ENCODE measurements at regions not wholly inside any gene's neighbourhood (a gene's known extent, or its start where the extent isn't known, plus 50 kb on each side); places are given as distances from the start of the nearest gene placed in this dataset.
"Not testable (repeated sequence)": the region's sequence is repeated elsewhere in the genome, so short reads cannot be mapped to it uniquely, and the experiment has no call there.

DNA sequence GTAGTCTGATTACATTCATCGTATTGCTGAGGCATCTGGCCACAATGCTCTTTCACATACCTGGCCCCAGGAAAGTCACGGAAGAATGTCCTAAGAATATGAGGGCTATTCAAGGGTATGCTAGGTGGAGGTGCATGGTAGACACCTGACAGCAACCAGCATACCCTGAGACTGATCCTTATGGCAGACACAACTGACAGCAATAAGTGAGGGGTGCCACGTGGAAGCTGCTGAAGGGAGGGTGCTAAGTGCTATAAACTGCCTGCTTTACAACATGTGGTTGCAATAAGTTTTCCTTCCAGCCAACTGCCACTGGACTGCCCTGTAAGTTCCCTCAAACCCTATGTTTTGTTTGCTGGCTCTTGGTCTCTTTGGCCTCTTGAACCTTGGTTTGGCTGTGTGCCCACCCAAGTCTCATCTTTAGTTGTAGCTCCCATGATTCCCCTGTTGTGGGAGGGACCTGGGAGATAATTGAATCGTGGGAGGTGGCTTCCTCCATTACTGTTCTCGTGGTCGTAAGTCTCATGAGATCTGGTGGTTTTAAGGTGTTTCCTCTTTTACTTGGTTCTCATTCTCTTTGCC is 201.3 kb upstream of the MOCS1 start:
- Histone ChIP-seq H3K4me3 (no peak overlapping the region), H3K27me3 (no peaks in the 10 kb centered on the region), H3K27ac (no peak overlapping the region), H2AFZ (no peak overlapping the region), H3K79me2 (no peaks in the 10 kb centered on the region), H3K4me2 (no peak overlapping the region), H3K9me2 (replicated peaks; ENCODE audit: insufficient read depth) (no peaks in the 10 kb centered on the region), H3K9me3 (ENCODE audit: low read depth) (no peaks in the 10 kb centered on the region), H3K4me1 (ENCODE audit: insufficient read depth) (peaks cover 21% of the 10 kb centered on the region), H4K20me1 (ENCODE audit: insufficient read depth, poor library complexity, severe bottlenecking) (no peaks in the 10 kb centered on the region), H3K36me3 (replicated peaks; ENCODE audit: insufficient read depth, low read depth) (no peaks in the 10 kb centered on the region)
- no peak for TF ChIP-seq EZH2phosphoT487 (IDR thresholded peaks at IDR 0.05; ENCODE audit: low read depth, severe bottlenecking, unreplicated experiment)
- TF ChIP-seq, protein P1, sequence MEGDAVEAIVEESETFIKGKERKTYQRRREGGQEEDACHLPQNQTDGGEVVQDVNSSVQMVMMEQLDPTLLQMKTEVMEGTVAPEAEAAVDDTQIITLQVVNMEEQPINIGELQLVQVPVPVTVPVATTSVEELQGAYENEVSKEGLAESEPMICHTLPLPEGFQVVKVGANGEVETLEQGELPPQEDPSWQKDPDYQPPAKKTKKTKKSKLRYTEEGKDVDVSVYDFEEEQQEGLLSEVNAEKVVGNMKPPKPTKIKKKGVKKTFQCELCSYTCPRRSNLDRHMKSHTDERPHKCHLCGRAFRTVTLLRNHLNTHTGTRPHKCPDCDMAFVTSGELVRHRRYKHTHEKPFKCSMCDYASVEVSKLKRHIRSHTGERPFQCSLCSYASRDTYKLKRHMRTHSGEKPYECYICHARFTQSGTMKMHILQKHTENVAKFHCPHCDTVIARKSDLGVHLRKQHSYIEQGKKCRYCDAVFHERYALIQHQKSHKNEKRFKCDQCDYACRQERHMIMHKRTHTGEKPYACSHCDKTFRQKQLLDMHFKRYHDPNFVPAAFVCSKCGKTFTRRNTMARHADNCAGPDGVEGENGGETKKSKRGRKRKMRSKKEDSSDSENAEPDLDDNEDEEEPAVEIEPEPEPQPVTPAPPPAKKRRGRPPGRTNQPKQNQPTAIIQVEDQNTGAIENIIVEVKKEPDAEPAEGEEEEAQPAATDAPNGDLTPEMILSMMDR (IDR thresholded peaks at IDR 0.05; ENCODE audit: poor library complexity), result no peak
- no peak for TF ChIP-seq EZH2 (IDR thresholded peaks at IDR 0.05; ENCODE audit: borderline replicate concordance)
- 82% methylated on average over 6 of the region's 6 CpGs for WGBS (ENCODE audit: low lambda C conversion rate, missing lambda C conversion rate)
- DNase-seq (ENCODE audit: low spot score), result no peak

DNA sequence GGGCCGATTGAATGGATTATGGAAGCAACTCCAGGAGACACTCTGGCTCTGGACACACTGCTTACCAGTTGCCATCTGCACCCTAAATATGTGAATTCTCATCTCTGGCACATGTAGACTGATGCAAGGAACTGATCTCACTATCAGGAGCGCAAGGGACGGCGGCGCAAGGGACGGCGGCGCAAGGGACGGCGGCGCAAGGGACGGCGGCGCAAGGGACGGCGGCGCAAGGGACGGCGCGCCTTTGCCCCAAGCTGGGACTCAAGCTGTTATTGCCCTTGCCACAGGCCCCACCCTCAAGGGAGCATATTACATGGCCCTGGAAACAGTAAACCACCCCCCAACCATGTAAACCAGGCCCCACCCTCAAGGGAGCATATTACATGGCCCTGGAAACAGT is 199.7 kb upstream of the MOCS1 start:
- H3K4me2 ChIP-seq; H3K36me3 ChIP-seq (replicated peaks; ENCODE audit: insufficient read depth, low read depth); H3K4me3 ChIP-seq; H3K4me1 ChIP-seq (ENCODE audit: insufficient read depth); H3K27ac ChIP-seq; H3K27me3 ChIP-seq; H2AFZ ChIP-seq; DNase-seq (ENCODE audit: low spot score); H4K20me1 ChIP-seq (ENCODE audit: insufficient read depth, poor library complexity, severe bottlenecking); H3K79me2 ChIP-seq; H3K9me3 ChIP-seq (ENCODE audit: low read depth); H3K9me2 ChIP-seq (replicated peaks; ENCODE audit: insufficient read depth): not testable (repeated sequence)
- 95% methylated on average over 19 of the region's 20 CpGs for WGBS (ENCODE audit: low lambda C conversion rate, missing lambda C conversion rate)

DNA sequence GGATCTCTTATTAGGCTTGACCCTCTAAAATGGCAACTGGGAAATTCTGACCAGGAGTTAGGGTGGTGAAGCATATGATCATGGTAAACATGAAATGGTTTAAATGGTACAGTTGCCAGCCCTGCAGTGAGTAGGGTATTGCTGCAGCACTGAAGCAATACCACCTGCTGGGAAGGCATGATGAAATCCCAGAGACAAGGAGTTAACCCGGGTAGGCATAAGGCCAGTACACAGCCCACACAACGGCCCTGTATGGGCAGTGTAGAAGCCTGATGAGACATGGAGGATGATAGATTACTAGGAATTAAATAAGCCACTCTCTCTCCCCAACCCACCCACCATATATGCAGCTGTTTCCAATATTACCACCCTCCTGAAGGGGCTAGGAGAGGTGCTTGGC is 197.4 kb upstream of the MOCS1 start:
- DNase-seq (ENCODE audit: low spot score), result no peak
- no peak overlapping the region for H3K4me2 ChIP-seq
- 77% methylated on average over 2 of the region's 2 CpGs for WGBS (ENCODE audit: low lambda C conversion rate, missing lambda C conversion rate)

DNA sequence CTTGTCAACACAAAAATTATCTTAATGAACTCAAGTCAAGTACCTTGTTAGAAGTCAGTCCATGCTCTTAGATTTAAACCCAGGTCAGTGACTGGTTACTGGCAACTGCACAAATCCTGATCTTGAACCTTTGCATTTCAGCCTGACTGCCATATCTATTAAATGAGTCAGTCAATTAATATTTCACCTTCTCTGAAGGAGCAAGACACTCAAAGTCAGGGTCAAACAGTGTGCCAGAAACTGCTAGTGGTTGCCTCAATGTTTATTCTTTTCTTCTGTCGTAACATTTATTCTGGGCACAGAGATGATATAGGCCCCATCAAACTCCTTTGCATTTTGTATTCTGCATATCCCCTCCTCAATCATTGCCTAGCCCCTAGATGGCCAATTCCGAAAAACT is 193.9 kb upstream of the MOCS1 start:
- no peaks in the 10 kb centered on the region for H3K4me1 ChIP-seq (ENCODE audit: insufficient read depth)
- 80% methylated on average over 2 of the region's 2 CpGs for WGBS (ENCODE audit: low lambda C conversion rate, missing lambda C conversion rate)

More for the DNA sequence above, 197.4 kb upstream of the MOCS1 start:
- no peaks in the 10 kb centered on the region for H3K27me3 ChIP-seq
- no peak overlapping the region for H2AFZ ChIP-seq
- H3K79me2 ChIP-seq, result no peaks in the 10 kb centered on the region
- H3K36me3 ChIP-seq (replicated peaks; ENCODE audit: insufficient read depth, low read depth), result no peaks in the 10 kb centered on the region
- no peak overlapping the region for H3K27ac ChIP-seq
- no peaks in the 10 kb centered on the region for H3K4me1 ChIP-seq (ENCODE audit: insufficient read depth)
- H4K20me1 ChIP-seq (ENCODE audit: insufficient read depth, poor library complexity, severe bottlenecking), result no peaks in the 10 kb centered on the region
- H3K9me2 ChIP-seq (replicated peaks; ENCODE audit: insufficient read depth), result no peaks in the 10 kb centered on the region
- TF ChIP-seq EZH2 (IDR thresholded peaks at IDR 0.05; ENCODE audit: borderline replicate concordance), result no peak
- TF ChIP-seq, protein P1 (IDR thresholded peaks at IDR 0.05; ENCODE audit: poor library complexity), result no peak
- TF ChIP-seq EZH2phosphoT487 (IDR thresholded peaks at IDR 0.05; ENCODE audit: low read depth, severe bottlenecking, unreplicated experiment), result no peak
- no peaks in the 10 kb centered on the region for H3K9me3 ChIP-seq (ENCODE audit: low read depth)
- H3K4me3 ChIP-seq, result no peak overlapping the region

More for the DNA sequence above, 193.9 kb upstream of the MOCS1 start:
- no peaks in the 10 kb centered on the region for H3K9me2 ChIP-seq (replicated peaks; ENCODE audit: insufficient read depth)
- H3K9me3 ChIP-seq (ENCODE audit: low read depth), result no peaks in the 10 kb centered on the region
- H4K20me1 ChIP-seq (ENCODE audit: insufficient read depth, poor library complexity, severe bottlenecking), result no peaks in the 10 kb centered on the region
- H3K79me2 ChIP-seq, result no peaks in the 10 kb centered on the region
- H2AFZ ChIP-seq, result no peak overlapping the region
- H3K36me3 ChIP-seq (replicated peaks; ENCODE audit: insufficient read depth, low read depth), result no peaks in the 10 kb centered on the region
- no peak overlapping the region for H3K27ac ChIP-seq
- no peak overlapping the region for H3K4me2 ChIP-seq
- TF ChIP-seq, protein P1 (IDR thresholded peaks at IDR 0.05; ENCODE audit: poor library complexity), result no peak
- TF ChIP-seq EZH2 (IDR thresholded peaks at IDR 0.05; ENCODE audit: borderline replicate concordance) (no peak), EZH2phosphoT487 (IDR thresholded peaks at IDR 0.05; ENCODE audit: low read depth, severe bottlenecking, unreplicated experiment) (no peak)
- no peaks in the 10 kb centered on the region for H3K27me3 ChIP-seq
- no peak for DNase-seq (ENCODE audit: low spot score)
- no peak overlapping the region for H3K4me3 ChIP-seq
